ENCODE measurements at regions not wholly inside any gene's neighbourhood (a gene's known extent, or its start where the extent isn't known, plus 50 kb on each side); places are given as distances from the start of the nearest gene placed in this dataset.

DNA sequence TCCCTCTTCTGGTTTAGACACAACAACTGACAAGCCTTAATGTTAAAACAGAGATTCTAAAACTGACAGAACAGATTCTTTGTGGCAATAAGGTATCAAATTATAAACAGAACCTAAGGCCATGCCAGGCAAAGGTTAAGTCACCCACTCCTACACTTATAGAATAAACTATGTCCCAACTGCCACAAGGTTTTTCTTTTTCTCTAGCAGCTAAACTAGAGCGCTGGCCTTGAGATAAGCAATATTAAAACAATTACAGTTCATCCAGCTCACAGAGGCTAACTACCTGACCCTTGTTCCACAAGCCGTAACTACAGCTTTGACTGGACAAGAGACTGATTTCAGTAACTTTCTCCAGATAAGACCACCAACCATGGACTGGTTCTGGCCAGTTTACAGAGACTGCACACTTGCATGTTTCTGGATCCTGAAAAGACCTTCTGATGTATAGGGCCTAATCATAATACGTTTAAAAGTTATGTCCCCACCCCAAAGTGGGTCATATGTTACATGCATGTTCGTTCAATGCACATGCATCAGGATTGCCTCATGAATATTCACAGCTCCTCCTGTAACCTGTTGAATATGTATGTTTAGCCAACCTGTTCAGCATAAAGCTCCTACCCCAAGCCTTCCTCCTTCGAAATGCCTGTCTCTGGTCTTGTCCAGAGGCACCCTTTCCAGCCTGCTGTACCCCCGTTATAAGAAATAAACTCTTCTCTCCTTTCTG is 61.9 kb upstream of the VASH1 start:
- Histone ChIP-seq H3K79me2 (ENCODE audit: control insufficient read depth, insufficient read depth, low read length) (no peaks in the 10 kb centered on the region), H2AFZ (ENCODE audit: low read depth, low read length) (no peak overlapping the region), H3K9ac (replicated peaks; ENCODE audit: extremely low read depth, insufficient read depth, low read length) (no peak overlapping the region), H3K27me3 (ENCODE audit: control insufficient read depth in 2 of 2, insufficient read depth in 2 of 2, low read length in 2 of 2) (peaks cover 2 to 3% of the 10 kb centered on the region in 2 experiments), H3K27ac (ENCODE audit: insufficient read depth, low read depth, low read length) (no peak overlapping the region), H3K36me3 (ENCODE audit: control insufficient read depth in 2 of 2, extremely low read depth in 1 of 2, insufficient read depth in 2 of 2, low read length in 2 of 2) (no peaks in the 10 kb centered on the region), H3K4me2 (ENCODE audit: insufficient read depth, low read length) (no peak overlapping the region), H3K9me3 (replicated peaks; ENCODE audit: control insufficient read depth, insufficient read depth, low read length) (no peaks in the 10 kb centered on the region), H3K4me1 (ENCODE audit: control insufficient read depth, extremely low read depth, insufficient read depth, low read length) (no peaks in the 10 kb centered on the region), H4K20me1 (replicated peaks; ENCODE audit: control insufficient read depth, extremely low read depth, insufficient read depth, low read length) (no peaks in the 10 kb centered on the region), H3K4me3 (replicated peaks in 1 of 3; ENCODE audit: insufficient read depth in 1 of 3, low read depth in 1 of 3, low read length in 3 of 3) (no peak overlapping the region), H3K9me1 (replicated peaks; ENCODE audit: control insufficient read depth, extremely low read depth, insufficient read depth, low read length) (no peaks in the 10 kb centered on the region)
- ChIA-PET POLR2A (no interaction called here), CTCF (interaction anchor here (1.2 kb wide), 1 partner anchor 11 kb away, joined by 3 read pairs; no protein-coding TSS in a partner anchor)
- no peak for DNase-seq (ENCODE audit: low read depth, low spot score)
- FAIRE-seq, result no peak
- TF ChIP-seq, protein P1, sequence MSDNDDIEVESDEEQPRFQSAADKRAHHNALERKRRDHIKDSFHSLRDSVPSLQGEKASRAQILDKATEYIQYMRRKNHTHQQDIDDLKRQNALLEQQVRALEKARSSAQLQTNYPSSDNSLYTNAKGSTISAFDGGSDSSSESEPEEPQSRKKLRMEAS (IDR thresholded peaks at IDR 0.05; ENCODE audit: insufficient read depth, insufficient read length), result no peak
- TF ChIP-seq GATA2 (IDR thresholded peaks at IDR 0.05; ENCODE audit: insufficient read depth, insufficient read length, low read depth, low read length), result no peak
- no peak for TF ChIP-seq POLR2AphosphoS5 (IDR thresholded peaks at IDR 0.05; ENCODE audit: insufficient read depth, low read depth, low read length)
- TF ChIP-seq MYC (IDR thresholded peaks at IDR 0.05; ENCODE audit: low read depth, low read length), result no peak
- TF ChIP-seq, protein P2, sequence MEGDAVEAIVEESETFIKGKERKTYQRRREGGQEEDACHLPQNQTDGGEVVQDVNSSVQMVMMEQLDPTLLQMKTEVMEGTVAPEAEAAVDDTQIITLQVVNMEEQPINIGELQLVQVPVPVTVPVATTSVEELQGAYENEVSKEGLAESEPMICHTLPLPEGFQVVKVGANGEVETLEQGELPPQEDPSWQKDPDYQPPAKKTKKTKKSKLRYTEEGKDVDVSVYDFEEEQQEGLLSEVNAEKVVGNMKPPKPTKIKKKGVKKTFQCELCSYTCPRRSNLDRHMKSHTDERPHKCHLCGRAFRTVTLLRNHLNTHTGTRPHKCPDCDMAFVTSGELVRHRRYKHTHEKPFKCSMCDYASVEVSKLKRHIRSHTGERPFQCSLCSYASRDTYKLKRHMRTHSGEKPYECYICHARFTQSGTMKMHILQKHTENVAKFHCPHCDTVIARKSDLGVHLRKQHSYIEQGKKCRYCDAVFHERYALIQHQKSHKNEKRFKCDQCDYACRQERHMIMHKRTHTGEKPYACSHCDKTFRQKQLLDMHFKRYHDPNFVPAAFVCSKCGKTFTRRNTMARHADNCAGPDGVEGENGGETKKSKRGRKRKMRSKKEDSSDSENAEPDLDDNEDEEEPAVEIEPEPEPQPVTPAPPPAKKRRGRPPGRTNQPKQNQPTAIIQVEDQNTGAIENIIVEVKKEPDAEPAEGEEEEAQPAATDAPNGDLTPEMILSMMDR (IDR thresholded peaks at IDR 0.05; ENCODE audit: extremely low read depth in 1 of 2, insufficient read depth in 1 of 2, low read depth in 1 of 2, low read length in 2 of 2), result no peak
- no peak for TF ChIP-seq FOS (IDR thresholded peaks at IDR 0.05; ENCODE audit: borderline replicate concordance, insufficient read depth, low read length)
- dilution Hi-C loops (cut with MboI; ENCODE audit: extremely low pct_ligation_motif_present, low sequenced_read_pairs), result no loop called here
- BruUV-seq (replicated peaks), result no TSS peak
- intact Hi-C loops (cut with micrococcal nuclease), result no loop called here
